ENCODE measurements at regions not wholly inside any gene's neighbourhood (a gene's known extent, or its start where the extent isn't known, plus 50 kb on each side); places are given as distances from the start of the nearest gene placed in this dataset.
A peak's percentile ranks its signal among the peaks of the same experiment; 100 is the strongest.

DNA sequence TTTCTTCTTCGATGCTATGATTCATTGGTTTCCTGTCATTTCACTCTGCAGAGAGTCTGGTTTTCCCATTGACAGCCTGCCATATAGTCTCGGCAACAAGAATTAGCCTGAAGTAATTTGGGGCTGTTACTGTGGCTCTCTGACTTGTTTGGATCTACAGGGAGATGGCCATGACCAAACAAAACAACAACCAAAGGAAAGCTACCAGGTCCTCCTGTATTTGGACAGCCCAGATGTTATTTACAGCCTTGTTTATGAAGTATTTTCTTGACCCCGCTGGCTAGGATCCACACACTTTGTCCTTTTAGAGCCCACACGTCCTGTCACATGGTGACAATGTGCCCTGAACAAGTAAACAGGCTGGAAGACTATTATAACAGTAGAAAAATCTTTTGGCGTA is 111.4 kb upstream of the PREP start:
- TF ChIP-seq BACH2 (CRISPR knock-in tag; IDR thresholded peaks at IDR 0.05; ENCODE audit: borderline replicate concordance), result no peak
- TF ChIP-seq, protein P1, sequence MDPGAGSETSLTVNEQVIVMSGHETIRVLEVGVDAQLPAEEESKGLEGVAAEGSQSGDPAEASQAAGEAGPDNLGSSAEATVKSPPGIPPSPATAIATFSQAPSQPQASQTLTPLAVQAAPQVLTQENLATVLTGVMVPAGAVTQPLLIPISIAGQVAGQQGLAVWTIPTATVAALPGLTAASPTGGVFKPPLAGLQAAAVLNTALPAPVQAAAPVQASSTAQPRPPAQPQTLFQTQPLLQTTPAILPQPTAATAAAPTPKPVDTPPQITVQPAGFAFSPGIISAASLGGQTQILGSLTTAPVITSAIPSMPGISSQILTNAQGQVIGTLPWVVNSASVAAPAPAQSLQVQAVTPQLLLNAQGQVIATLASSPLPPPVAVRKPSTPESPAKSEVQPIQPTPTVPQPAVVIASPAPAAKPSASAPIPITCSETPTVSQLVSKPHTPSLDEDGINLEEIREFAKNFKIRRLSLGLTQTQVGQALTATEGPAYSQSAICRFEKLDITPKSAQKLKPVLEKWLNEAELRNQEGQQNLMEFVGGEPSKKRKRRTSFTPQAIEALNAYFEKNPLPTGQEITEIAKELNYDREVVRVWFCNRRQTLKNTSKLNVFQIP (CRISPR knock-in tag; IDR thresholded peaks at IDR 0.05; ENCODE audit: borderline replicate concordance, low read depth), result no peak
- no peak for ATAC-seq

DNA sequence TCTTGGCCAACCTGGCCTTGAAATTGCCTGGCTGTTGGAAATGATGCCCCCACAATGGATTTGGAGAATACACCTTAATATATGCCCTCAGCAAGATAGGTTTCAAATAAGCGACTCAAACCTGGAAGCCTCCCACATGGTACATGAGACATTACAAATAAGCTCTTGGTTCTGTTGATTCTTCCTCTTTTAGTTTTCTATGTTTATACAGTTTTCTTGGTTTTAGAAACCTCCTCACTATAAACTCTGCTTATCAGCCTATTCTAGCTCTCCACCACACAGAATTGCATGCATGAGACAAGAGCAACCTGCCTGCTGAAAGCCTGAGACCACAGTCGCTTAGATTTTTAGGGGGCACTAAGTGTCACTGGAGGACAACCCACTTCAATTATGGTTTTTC is 108.8 kb upstream of the PREP start:
- ATAC-seq, result no peak
- TF ChIP-seq TOX (CRISPR knock-in tag; IDR thresholded peaks at IDR 0.05; ENCODE audit: borderline replicate concordance), result no peak
- TF ChIP-seq ESRRG (CRISPR knock-in tag; IDR thresholded peaks at IDR 0.05), result no peak
- TF ChIP-seq, protein P2, sequence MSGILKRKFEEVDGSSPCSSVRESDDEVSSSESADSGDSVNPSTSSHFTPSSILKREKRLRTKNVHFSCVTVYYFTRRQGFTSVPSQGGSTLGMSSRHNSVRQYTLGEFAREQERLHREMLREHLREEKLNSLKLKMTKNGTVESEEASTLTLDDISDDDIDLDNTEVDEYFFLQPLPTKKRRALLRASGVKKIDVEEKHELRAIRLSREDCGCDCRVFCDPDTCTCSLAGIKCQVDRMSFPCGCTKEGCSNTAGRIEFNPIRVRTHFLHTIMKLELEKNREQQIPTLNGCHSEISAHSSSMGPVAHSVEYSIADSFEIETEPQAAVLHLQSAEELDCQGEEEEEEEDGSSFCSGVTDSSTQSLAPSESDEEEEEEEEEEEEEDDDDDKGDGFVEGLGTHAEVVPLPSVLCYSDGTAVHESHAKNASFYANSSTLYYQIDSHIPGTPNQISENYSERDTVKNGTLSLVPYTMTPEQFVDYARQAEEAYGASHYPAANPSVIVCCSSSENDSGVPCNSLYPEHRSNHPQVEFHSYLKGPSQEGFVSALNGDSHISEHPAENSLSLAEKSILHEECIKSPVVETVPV (CRISPR knock-in tag; IDR thresholded peaks at IDR 0.05), result no peak

DNA sequence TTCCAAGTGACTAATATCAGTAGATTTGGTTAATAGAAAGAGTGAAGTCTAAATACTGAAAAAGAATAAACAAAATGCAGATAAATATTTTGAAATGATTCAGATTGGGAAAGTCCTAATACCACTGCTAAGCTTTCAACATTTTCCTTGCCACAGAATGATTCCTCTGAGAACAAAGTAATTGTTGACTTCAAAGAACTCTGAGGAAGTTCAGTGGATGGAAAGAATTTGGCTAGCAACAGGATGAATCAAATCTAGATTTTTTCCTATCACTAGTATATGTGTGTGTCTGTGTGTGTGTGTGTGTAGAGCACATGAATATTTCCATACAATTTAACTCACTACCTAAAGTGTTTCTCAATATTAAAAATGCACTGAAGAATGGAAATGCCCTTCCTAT is 107.9 kb upstream of the PREP start:
- TF ChIP-seq ARNTL (CRISPR knock-in tag; IDR thresholded peaks at IDR 0.05; ENCODE audit: borderline replicate concordance, low read depth) (no peak), BACH2 (CRISPR knock-in tag; IDR thresholded peaks at IDR 0.05; ENCODE audit: borderline replicate concordance) (no peak), CSDC2 (CRISPR knock-in tag; IDR thresholded peaks at IDR 0.05) (no peak), TOX (CRISPR knock-in tag; IDR thresholded peaks at IDR 0.05; ENCODE audit: borderline replicate concordance) (no peak), RARB (CRISPR knock-in tag; IDR thresholded peaks at IDR 0.05) (no peak), GLIS3 (CRISPR knock-in tag; IDR thresholded peaks at IDR 0.05) (no peak), ZFP3 (CRISPR knock-in tag; IDR thresholded peaks at IDR 0.05) (no peak), ZNF565 (CRISPR knock-in tag; conservative IDR thresholded peaks at IDR 0.05; ENCODE audit: low read depth) (no peak), ESRRG (CRISPR knock-in tag; IDR thresholded peaks at IDR 0.05) (no peak), TCF4 (CRISPR knock-in tag; IDR thresholded peaks at IDR 0.05; ENCODE audit: borderline replicate concordance) (no peak), OSR1 (CRISPR knock-in tag; IDR thresholded peaks at IDR 0.05) (no peak), ZNF8 (CRISPR knock-in tag; IDR thresholded peaks at IDR 0.05) (no peak)
- TF ChIP-seq, protein P1 (CRISPR knock-in tag; IDR thresholded peaks at IDR 0.05; ENCODE audit: borderline replicate concordance, low read depth), result no peak
- TF ChIP-seq, protein P3, sequence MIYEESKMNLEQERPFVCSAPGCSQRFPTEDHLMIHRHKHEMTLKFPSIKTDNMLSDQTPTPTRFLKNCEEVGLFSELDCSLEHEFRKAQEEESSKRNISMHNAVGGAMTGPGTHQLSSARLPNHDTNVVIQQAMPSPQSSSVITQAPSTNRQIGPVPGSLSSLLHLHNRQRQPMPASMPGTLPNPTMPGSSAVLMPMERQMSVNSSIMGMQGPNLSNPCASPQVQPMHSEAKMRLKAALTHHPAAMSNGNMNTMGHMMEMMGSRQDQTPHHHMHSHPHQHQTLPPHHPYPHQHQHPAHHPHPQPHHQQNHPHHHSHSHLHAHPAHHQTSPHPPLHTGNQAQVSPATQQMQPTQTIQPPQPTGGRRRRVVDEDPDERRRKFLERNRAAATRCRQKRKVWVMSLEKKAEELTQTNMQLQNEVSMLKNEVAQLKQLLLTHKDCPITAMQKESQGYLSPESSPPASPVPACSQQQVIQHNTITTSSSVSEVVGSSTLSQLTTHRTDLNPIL (CRISPR knock-in tag; IDR thresholded peaks at IDR 0.05; ENCODE audit: low read depth), result no peak
- TF ChIP-seq, protein P4, sequence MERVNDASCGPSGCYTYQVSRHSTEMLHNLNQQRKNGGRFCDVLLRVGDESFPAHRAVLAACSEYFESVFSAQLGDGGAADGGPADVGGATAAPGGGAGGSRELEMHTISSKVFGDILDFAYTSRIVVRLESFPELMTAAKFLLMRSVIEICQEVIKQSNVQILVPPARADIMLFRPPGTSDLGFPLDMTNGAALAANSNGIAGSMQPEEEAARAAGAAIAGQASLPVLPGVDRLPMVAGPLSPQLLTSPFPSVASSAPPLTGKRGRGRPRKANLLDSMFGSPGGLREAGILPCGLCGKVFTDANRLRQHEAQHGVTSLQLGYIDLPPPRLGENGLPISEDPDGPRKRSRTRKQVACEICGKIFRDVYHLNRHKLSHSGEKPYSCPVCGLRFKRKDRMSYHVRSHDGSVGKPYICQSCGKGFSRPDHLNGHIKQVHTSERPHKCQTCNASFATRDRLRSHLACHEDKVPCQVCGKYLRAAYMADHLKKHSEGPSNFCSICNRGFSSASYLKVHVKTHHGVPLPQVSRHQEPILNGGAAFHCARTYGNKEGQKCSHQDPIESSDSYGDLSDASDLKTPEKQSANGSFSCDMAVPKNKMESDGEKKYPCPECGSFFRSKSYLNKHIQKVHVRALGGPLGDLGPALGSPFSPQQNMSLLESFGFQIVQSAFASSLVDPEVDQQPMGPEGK (CRISPR knock-in tag; IDR thresholded peaks at IDR 0.05; ENCODE audit: borderline replicate concordance), result no peak
- TF ChIP-seq, protein P2 (CRISPR knock-in tag; IDR thresholded peaks at IDR 0.05), result no peak
- no peak for ATAC-seq

DNA sequence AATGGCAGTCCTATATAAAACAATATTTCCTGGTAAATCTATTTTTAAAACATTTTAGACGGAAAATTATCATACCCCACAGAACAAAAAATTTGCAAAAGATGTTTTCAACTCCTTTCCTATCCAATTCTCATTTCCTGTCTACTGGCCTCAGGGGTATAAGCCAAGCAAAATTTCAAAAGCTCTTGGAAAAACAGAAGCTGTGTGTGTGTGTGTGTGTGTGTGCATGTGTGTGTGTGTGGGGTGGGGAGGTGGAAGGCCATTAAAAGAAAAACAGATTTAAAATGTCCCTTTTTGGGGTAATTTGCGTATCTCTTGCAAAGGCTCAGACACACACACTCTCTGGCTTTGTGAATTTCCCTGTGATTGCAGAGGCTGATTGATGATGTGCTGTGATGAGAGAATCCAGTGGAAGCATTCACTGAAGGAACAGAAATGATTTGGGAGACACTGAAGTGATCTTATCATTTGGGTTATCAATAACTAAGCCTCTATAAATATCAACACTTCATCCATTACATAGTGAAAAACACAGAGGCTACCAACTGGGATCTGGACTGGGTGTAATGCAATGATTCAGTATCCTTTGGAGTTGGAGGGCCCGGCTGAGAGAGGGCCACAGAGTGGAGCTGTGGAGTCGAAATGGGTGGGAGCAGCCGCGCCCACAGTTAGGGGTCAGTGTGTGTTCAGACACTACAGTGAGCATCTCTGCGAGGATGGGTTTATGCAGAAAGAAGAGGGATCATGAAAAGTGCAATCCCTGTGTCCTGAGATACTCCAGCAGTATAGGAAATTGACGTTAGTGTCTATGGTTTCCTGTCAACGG is 106.8 kb upstream of the PREP start:
- peak; percentile 98 for ATAC-seq
- TF ChIP-seq, protein P3 (CRISPR knock-in tag; IDR thresholded peaks at IDR 0.05; ENCODE audit: low read depth), result no peak
- no peak for TF ChIP-seq ARNTL (CRISPR knock-in tag; IDR thresholded peaks at IDR 0.05; ENCODE audit: borderline replicate concordance, low read depth)

Measured in SK-N-SH treated with all-trans-retinoic acid at 6 μM for 48 hours (cell line).